ENCODE measurements at regions not wholly inside any gene's neighbourhood (a gene's known extent, or its start where the extent isn't known, plus 50 kb on each side); places are given as distances from the start of the nearest gene placed in this dataset.

DNA sequence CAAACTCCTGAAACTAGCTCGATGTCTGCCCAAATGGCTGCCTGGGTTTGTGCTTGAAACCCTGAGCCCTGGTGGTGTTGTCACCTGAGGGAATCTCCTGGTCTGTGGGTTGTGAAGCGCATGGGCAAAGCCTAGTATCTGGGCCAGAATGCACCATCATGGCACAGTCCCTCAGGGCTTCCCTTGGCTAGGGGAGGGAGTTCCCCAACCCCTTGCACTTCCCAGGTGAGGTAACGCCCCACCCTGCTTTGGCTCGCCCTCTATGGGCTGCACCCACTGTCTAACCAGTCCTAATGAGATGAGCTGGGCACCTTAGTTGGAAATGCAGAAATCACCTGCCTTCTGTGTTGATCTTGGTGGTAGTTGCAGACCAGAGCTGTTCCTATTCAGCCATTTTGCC lies 152.9 kb upstream of the MAP3K7 start:
- Histone ChIP-seq H3K36me3 (ENCODE audit: low read depth) (no peaks in the 10 kb centered on the region), H3K4me1 (ENCODE audit: low read depth) (no peaks in the 10 kb centered on the region), H3K4me3 (no peak overlapping the region), H3K9me3 (no peaks in the 10 kb centered on the region)
- TF ChIP-seq, protein P1, sequence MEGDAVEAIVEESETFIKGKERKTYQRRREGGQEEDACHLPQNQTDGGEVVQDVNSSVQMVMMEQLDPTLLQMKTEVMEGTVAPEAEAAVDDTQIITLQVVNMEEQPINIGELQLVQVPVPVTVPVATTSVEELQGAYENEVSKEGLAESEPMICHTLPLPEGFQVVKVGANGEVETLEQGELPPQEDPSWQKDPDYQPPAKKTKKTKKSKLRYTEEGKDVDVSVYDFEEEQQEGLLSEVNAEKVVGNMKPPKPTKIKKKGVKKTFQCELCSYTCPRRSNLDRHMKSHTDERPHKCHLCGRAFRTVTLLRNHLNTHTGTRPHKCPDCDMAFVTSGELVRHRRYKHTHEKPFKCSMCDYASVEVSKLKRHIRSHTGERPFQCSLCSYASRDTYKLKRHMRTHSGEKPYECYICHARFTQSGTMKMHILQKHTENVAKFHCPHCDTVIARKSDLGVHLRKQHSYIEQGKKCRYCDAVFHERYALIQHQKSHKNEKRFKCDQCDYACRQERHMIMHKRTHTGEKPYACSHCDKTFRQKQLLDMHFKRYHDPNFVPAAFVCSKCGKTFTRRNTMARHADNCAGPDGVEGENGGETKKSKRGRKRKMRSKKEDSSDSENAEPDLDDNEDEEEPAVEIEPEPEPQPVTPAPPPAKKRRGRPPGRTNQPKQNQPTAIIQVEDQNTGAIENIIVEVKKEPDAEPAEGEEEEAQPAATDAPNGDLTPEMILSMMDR (IDR thresholded peaks at IDR 0.05) = no peak
- intact Hi-C loops (cut with DNase I, micrococcal nuclease) = no loop called here
- ATAC-seq (no peak), DNase-seq (no peak)

DNA sequence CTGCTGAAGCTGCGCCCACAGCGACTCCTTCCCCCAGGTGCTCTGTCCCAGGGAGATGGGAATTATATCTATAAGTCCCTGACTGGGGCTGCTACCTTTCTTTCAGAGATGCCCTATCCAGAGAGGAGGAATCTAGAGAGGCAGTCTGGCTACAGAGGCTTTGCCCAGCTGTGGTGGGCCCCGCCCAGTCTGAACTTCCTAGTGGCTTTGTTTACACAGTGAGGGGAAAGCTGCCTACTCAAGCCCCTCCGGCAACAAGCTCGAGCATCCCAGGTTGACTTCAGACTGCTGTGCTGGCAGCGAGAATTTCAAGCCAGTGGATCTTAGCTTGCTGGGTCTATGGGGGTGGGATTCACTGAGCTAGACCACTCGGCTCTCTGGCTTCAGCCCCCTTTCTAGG lies 152.5 kb upstream of the MAP3K7 start:
- ATAC-seq (no peak), DNase-seq (no peak)
- Histone ChIP-seq H3K4me1 (ENCODE audit: low read depth) (no peaks in the 10 kb centered on the region), H3K36me3 (ENCODE audit: low read depth) (no peaks in the 10 kb centered on the region), H3K9me3 (no peaks in the 10 kb centered on the region), H3K4me3 (no peak overlapping the region)
- intact Hi-C loops (cut with DNase I, micrococcal nuclease) = no loop called here
- TF ChIP-seq, protein P1 (IDR thresholded peaks at IDR 0.05) = no peak

DNA sequence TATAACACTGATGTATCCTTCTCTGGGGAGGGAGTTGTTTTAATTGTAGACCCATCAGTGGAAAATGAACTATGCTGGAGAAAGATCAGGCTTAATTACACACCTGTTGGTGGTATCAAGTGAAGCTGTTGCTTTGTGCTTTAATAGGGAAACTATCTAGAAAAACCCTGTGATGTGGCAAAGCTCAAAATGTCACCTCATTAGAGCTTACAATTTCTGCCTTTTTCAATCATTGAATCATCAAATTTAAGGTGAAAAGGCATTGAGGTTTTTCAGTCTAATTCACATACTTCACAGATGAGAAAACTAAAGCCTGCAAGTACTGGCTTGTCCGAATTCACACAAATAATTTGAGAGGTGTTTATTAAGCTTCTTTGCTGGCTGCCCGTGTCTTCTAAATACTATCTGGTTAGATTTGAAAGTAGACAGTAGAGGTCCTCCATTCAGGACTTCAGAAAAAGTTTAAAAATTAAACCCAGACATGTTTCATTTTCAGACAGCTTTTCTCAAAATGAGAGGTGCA lies 143.3 kb upstream of the MAP3K7 start:
- TF ChIP-seq, protein P1 (IDR thresholded peaks at IDR 0.05) = no peak
- H3K4me1 ChIP-seq (ENCODE audit: low read depth) = no peaks in the 10 kb centered on the region
- DNase-seq (no peak), ATAC-seq (no peak)
- H3K9me3 ChIP-seq = no peaks in the 10 kb centered on the region
- intact Hi-C loops (cut with DNase I, micrococcal nuclease) = no loop called here
- no peak overlapping the region for H3K4me3 ChIP-seq
- H3K36me3 ChIP-seq (ENCODE audit: low read depth) = no peaks in the 10 kb centered on the region

DNA sequence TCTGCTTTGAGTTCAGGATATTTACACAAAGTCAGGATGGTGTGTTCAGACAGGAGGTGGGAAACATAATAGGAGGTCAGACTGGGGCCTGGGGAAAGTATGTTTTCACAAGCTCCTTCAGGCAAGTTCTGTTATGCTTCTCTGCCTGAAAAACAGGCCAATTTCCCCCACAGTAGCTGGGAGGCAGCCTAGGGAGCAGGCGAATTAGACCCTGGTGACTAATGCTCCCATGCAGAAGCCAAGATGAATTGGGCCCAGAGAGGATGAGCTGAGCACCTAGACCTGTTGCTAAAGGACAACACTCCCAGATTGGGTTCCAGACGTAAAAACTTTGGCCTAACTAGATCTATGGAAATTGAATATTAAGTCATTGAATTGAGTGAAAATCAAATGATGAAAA lies 142.2 kb upstream of the MAP3K7 start:
- H3K4me3 ChIP-seq = no peak overlapping the region
- no peaks in the 10 kb centered on the region for H3K9me3 ChIP-seq
- H3K4me1 ChIP-seq (ENCODE audit: low read depth) = no peaks in the 10 kb centered on the region
- DNase-seq (no peak), ATAC-seq (no peak)
- intact Hi-C loops (cut with DNase I, micrococcal nuclease) = no loop called here
- H3K36me3 ChIP-seq (ENCODE audit: low read depth) = no peaks in the 10 kb centered on the region
- TF ChIP-seq, protein P1 (IDR thresholded peaks at IDR 0.05) = no peak

GRCh38 chr6:90722648-90723047 lies 135.8 kb upstream of the MAP3K7 start:
- intact Hi-C loops (cut with DNase I, micrococcal nuclease) = no loop called here
- TF ChIP-seq, protein P1 (IDR thresholded peaks at IDR 0.05) = no peak
- H3K4me3 ChIP-seq = no peak overlapping the region
- no peaks in the 10 kb centered on the region for H3K9me3 ChIP-seq
- ATAC-seq (no peak), DNase-seq (no peak)
- no peaks in the 10 kb centered on the region for H3K4me1 ChIP-seq (ENCODE audit: low read depth)
- H3K36me3 ChIP-seq (ENCODE audit: low read depth) = no peaks in the 10 kb centered on the region

- TF ChIP-seq, protein P1 (IDR thresholded peaks at IDR 0.05) = no peak
- Histone ChIP-seq H3K36me3 (ENCODE audit: low read depth) (no peaks in the 10 kb centered on the region), H3K4me1 (ENCODE audit: low read depth) (no peaks in the 10 kb centered on the region), H3K4me3 (no peak overlapping the region), H3K9me3 (no peaks in the 10 kb centered on the region)
- intact Hi-C loops (cut with DNase I, micrococcal nuclease) = no loop called here
- ATAC-seq (no peak), DNase-seq (no peak)
Observed at GRCh38 chr6:90720404-90720803, 133.5 kb upstream of the MAP3K7 start.
